HG03457 (cell line): ENCODE measurements at regions not wholly inside any gene's neighbourhood (a gene's known extent, or its start where the extent isn't known, plus 50 kb on each side); places are given as distances from the start of the nearest gene placed in this dataset.
"Not testable (repeated sequence)": the region's sequence is repeated elsewhere in the genome, so short reads cannot be mapped to it uniquely, and the experiment has no call there.

Experiments
- ATAC-seq: cut with Tn5 transposase; IDR thresholded peaks from one replicate; pipeline ENCODE4 v1.9.1; 2021; ENCODE audit warnings: moderate number of reproducible peaks; ENCODE audit not compliant: unreplicated experiment

GRCh38 chr15:53218666-53219580 is 428.8 kb upstream of the ONECUT1 start:
- no peak for ATAC-seq

DNA sequence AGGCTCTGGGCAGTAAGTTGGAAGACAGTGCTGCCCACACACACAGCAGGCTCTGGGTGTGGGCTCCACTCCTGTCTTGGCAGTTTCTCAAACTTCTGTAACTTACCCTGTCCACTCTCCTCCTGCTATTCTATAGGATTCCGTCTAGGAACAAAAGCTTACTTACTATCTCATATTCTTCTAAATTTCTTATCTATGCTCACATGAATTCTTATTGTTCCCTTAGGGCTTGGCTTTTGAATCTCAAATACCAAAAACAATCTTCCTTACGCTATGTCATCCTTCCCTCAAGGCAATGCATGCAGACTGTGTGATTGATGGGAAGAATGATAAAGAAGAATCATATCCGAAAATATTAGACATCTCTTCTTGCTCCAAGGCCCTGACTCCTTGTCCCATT is 425.9 kb upstream of the ONECUT1 start:
- ATAC-seq: no peak

DNA sequence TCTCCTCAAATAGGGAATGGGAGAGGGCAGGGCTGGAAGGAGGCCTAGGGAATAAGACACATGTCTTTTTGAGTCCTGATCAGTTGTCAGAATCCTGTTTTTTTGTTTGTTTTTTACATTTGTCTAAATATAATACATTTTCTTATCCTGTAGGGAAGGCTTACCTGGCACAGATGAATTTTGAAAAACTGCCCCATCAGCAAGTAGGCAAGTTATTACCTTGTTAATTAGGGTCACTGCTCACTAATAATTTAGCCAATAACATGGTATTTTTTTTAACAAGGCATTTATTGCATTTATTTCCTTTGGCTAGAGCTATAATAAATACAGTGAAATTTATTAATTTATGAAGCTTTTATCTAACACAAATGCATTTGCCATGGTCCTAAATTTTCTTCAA is 423.2 kb upstream of the ONECUT1 start:
- ATAC-seq: no peak

DNA sequence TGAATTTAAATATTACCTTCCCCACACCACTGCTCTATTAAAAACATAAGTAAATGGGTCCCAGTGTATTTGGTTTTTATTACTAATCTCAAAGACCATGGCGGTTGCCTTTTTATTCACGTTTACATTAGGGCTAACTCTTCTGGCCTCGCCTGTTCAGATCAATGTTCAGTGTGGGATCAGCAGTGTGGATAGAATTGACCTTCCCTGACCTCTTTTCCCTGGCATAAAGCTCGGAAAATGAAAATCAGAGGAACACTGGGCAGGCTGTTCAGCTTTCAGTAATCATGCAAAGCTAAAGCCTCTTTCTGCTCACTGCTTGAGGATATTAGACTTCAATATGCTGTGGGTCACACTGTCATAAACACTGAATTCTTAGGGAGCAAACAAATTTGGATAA is 422.6 kb upstream of the ONECUT1 start:
- no peak for ATAC-seq

DNA sequence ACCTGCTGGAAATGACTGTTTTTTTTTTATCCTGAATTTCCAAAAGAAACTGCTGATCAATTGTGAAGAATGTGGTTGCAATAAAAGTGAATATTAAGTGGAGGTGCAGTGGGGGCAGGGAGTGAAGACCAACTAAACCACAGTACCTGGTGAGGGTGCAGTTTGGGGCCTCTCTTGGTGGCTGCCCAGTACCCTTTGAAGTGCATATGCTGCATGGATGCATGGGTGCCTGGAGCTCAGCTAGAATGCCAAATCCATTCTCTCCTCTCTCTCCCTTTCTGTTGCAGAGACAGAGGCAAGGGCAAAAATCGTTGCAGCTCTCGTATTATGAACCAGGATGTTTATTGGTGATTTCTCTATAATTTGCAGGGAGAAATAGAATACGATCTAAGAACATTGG is 420.5 kb upstream of the ONECUT1 start:
- no peak for ATAC-seq

GRCh38 chr15:53209396-53210042 is 419.4 kb upstream of the ONECUT1 start:
- no peak for ATAC-seq

- no peak for ATAC-seq
Measured at GRCh38 chr15:53208751-53209150, 418.6 kb upstream of the ONECUT1 start.

- no peak for ATAC-seq
Measured at GRCh38 chr15:53203454-53203853, 413.3 kb upstream of the ONECUT1 start.

- ATAC-seq: no peak
Measured at GRCh38 chr15:53202876-53203275, 412.7 kb upstream of the ONECUT1 start.

DNA sequence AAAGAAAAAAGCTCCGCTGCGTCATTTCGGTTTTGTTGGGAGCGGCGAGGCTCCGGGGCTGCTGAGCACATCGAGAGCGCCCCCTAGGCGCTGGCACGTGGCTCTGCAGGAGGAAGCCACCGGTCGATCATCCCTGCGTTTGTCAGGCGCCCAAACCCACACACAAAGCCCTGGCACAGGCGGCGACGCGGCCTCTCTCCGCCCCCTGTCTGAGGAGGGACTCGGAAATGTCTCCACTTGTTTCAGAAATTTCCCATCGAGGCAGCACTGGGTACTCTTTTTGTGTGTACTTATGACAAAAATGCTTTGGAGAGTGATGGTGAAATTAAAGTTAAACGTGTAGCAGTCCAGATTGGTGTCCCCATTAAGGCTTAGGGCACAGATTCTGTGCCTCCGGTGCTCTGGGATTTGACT is 407.3 kb upstream of the ONECUT1 start:
- peak; percentile 63 for ATAC-seq

GRCh38 chr15:53196788-53197187 is 406.7 kb upstream of the ONECUT1 start:
- ATAC-seq: no peak

DNA sequence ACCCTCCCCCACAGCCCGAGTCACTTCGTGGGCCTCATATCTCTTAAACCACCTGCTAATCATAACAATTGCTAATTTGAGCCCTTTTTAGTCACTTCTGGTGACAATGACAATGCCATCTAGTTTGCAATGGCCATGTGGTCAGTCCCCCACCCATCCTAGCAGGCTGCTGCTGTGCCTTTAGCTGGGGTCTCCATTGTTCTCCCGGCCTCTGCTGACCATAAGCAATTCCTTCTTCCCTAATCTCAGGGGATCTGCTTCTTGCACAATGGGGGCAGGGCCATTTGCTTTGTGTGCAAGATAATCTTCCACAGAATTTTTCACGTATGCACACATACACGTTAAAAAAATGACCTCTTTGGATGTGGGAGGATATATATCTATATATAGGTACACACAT is 406.1 kb upstream of the ONECUT1 start:
- no peak for ATAC-seq

DNA sequence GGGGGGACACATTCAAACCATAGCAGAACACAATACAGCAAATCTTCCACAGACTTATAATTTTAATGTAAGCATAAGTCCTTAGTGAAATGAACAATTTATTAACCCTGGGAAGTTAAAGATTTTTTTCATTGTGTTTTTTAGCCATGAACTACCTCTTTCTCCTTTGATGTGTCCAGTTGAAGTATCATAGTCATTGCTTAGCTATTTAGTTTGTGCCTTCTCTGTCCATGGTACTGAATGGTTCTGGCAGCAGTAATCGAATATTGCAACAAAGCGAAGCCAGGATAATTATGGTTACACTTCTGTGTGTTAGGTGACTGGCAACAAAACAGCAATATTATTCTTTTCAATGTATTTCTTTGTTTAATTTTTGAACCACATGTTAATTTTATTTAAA is 403.0 kb upstream of the ONECUT1 start:
- no peak for ATAC-seq

DNA sequence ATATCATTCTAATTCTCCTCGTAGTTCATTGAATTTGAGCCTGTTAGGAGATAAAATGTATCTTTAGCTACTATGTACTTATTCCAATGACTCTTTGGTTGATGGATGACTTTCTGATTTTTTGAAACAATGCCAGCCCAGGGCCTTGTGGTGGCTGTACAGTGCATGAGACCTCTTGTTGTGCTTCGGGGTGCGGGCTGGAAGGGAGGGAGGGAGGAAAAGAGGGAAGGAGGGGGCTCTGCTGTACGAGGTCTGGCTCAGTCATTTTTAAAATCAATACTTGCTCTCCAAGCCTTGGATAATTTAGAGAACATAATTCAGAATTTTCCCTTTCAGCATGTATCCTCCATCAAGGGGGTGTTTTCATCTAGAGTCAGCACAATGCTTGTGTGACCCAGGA is 399.7 kb upstream of the ONECUT1 start:
- no peak for ATAC-seq

DNA sequence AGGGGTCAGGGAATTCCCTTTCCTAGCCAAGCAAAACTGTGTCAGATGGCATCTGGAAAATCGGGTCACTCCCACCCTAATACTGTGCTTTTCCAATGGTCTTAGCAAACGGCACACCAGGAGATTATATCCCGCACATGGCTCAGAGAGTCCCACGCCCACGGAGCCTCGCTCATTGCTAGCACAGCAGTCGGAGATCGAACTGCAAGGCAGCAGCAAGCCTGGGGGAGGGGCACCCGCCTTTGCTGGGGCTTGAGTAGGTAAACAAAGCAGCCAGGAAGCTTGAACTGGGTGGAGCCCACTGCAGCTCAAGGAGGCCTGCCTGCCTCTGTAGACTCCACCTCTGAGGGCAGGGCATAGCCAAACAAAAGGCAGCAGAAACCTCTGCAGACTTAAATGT is 393.3 kb upstream of the ONECUT1 start:
- ATAC-seq: not testable (repeated sequence)

- no peak for ATAC-seq
Measured at GRCh38 chr15:53171571-53171970, 381.4 kb upstream of the ONECUT1 start.

- ATAC-seq: no peak
Measured at GRCh38 chr15:53166684-53167201, 376.6 kb upstream of the ONECUT1 start.

- no peak for ATAC-seq
Measured at GRCh38 chr15:53165988-53166683, 376.0 kb upstream of the ONECUT1 start.

- ATAC-seq: no peak
Measured at GRCh38 chr15:53160092-53160704, 370.1 kb upstream of the ONECUT1 start.

GRCh38 chr15:53159458-53159857 is 369.3 kb upstream of the ONECUT1 start:
- no peak for ATAC-seq

- ATAC-seq: no peak
Measured at GRCh38 chr15:53158995-53159394, 368.9 kb upstream of the ONECUT1 start.
